BJ (cell line): ENCODE measurements at regions not wholly inside any gene's neighbourhood (a gene's known extent, or its start where the extent isn't known, plus 50 kb on each side); places are given as distances from the start of the nearest gene placed in this dataset.

Experiments used
- CTCF ChIA-PET: fragments of 350-600 bp; formaldehyde crosslinking; extraction: SDS; loops from one replicate; lab custom pipeline; 2021; ENCODE audit warnings: antibody characterized with exemption, inconsistent platforms; lab: Yijun Ruan, JAX
- POLR2A ChIA-PET: fragments of 300-600 bp; sonication (Branson Sonifier 250); formaldehyde crosslinking; extraction: SDS; loops from one replicate; lab custom pipeline; 2021; ENCODE audit warnings: antibody characterized with exemption; lab: Charles Lee
- DNase-seq: peaks from one replicate; pipeline ENCODE4 v3.0.0-alpha.2; 2011; ENCODE audit warnings: low read depth
- H3K27me3 ChIP-seq: 2 replicates; pipeline ENCODE4 v1.6.0; 2011; ENCODE audit warnings: low read length; ENCODE audit not compliant: control insufficient read depth, insufficient read depth
- H3K36me3 ChIP-seq: 2 replicates; pipeline ENCODE4 v1.5.1; 2011; ENCODE audit warnings: low read length; ENCODE audit not compliant: control insufficient read depth, insufficient read depth
- H3K4me3 ChIP-seq: 2 replicates; pipeline ENCODE4 v1.5.1; 2011; ENCODE audit warnings: low read depth, mild to moderate bottlenecking, control low read depth, low read length
- TF ChIP-seq, protein P1 (sequence below): IDR thresholded peaks from 2 replicates; pipeline ENCODE4 v1.5.1; 2011; ENCODE audit warnings: low read depth, mild to moderate bottlenecking, control low read depth, inconsistent platforms, low read length, moderate library complexity; ENCODE audit not compliant: insufficient read depth

- CTCF ChIA-PET: no interaction called here
- POLR2A ChIA-PET: no interaction called here
- no peak for DNase-seq
- Histone ChIP-seq H3K36me3 (no peaks in the 10 kb centered on the region), H3K27me3 (no peaks in the 10 kb centered on the region), H3K4me3 (no peak overlapping the region)
- TF ChIP-seq, protein P1, sequence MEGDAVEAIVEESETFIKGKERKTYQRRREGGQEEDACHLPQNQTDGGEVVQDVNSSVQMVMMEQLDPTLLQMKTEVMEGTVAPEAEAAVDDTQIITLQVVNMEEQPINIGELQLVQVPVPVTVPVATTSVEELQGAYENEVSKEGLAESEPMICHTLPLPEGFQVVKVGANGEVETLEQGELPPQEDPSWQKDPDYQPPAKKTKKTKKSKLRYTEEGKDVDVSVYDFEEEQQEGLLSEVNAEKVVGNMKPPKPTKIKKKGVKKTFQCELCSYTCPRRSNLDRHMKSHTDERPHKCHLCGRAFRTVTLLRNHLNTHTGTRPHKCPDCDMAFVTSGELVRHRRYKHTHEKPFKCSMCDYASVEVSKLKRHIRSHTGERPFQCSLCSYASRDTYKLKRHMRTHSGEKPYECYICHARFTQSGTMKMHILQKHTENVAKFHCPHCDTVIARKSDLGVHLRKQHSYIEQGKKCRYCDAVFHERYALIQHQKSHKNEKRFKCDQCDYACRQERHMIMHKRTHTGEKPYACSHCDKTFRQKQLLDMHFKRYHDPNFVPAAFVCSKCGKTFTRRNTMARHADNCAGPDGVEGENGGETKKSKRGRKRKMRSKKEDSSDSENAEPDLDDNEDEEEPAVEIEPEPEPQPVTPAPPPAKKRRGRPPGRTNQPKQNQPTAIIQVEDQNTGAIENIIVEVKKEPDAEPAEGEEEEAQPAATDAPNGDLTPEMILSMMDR: no peak
These were observed 138.4 kb upstream of the ABCB5 start for GRCh38 chr7:20477067-20477466.

- ChIA-PET CTCF (no interaction called here), POLR2A (no interaction called here)
- DNase-seq: no peak
- no peaks in the 10 kb centered on the region for H3K36me3 ChIP-seq
- TF ChIP-seq, protein P1: no peak
- H3K27me3 ChIP-seq: no peaks in the 10 kb centered on the region
- no peak overlapping the region for H3K4me3 ChIP-seq
These were observed 135.8 kb upstream of the ABCB5 start for GRCh38 chr7:20479706-20480105.

DNA sequence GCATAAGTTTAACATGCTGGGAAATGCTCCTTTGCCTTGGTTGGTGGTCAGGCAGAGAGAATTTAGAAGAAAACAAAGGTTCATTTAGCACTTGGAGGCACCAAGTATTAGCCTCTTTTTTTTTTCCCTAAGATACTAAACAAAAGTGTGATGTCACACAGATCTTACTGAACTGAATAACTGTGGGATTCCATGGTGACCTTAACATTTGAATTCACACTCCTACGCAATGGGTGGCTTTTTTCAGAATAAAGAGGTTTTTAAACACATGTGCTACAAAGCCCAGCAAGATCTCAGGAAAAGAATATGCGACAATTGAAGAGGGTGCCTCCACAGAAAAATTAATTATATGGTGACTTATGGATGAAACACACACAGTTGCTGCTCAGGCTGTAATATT, 133.4 kb upstream of the ABCB5 start:
- no peaks in the 10 kb centered on the region for H3K36me3 ChIP-seq
- TF ChIP-seq, protein P1: no peak
- no peaks in the 10 kb centered on the region for H3K27me3 ChIP-seq
- no peak for DNase-seq
- ChIA-PET CTCF (interaction anchor here (0.6 to 0.7 kb wide), 2 partner anchors 61 to 496 kb away, joined by 3 to 4 read pairs; no protein-coding TSS in a partner anchor), POLR2A (no interaction called here)
- H3K4me3 ChIP-seq: no peak overlapping the region

DNA sequence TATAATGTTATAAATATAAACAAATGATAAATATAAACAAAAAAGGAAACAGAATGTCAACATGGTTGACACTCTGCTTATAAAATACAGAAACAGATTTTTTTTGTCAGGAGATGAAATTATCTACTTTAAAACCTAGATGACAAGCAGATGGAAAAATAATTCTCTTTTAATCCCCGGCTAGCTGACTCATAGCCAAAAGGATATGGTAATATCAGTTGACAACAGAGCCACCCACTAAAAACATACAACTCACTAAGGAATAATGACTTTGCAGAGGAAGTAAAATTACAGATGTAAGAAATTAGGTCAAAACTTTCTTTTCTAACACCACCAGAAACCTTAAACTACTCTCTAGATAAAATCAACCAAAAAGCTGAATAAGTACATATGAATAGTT, 131.1 kb upstream of the ABCB5 start:
- ChIA-PET CTCF (interaction anchor here (0.7 kb wide), 1 partner anchor 394 kb away, joined by 3 read pairs; no protein-coding TSS in a partner anchor), POLR2A (no interaction called here)
- no peaks in the 10 kb centered on the region for H3K36me3 ChIP-seq
- no peaks in the 10 kb centered on the region for H3K27me3 ChIP-seq
- TF ChIP-seq, protein P1: no peak
- H3K4me3 ChIP-seq: no peak overlapping the region
- no peak for DNase-seq

DNA sequence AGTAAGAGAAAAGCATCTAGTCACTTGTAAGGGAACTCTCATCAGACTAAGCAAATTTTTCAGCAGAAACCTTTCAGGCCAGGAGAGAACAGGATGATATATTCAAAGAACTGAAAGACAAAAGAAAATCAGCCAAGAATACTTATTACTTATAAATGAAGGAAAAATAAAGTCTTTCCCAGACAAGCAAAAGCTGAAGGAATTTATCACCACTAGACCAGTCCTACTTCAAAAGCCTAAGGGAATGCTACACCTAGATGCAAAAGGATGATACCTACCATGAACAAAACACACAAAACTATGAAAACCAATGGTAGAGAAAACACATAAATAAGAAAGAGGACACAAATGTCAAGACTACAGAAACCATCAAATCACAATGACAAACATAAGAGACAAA, 126.6 kb upstream of the ABCB5 start:
- TF ChIP-seq, protein P1: no peak
- ChIA-PET CTCF (no interaction called here), POLR2A (no interaction called here)
- DNase-seq: no peak
- Histone ChIP-seq H3K27me3 (no peaks in the 10 kb centered on the region), H3K4me3 (no peak overlapping the region), H3K36me3 (no peaks in the 10 kb centered on the region)
